GM23248 (cell line): ENCODE measurements at regions not wholly inside any gene's neighbourhood (a gene's known extent, or its start where the extent isn't known, plus 50 kb on each side); places are given as distances from the start of the nearest gene placed in this dataset.

ENCODE experiments used
- EZH2 ChIP-seq: fragments of 200-600 bp; sonication (generic); IDR thresholded peaks from 2 replicates; pipeline ENCODE4 v1.6.1; 2018; ENCODE audit warnings: antibody characterized with exemption, mild to moderate bottlenecking; ENCODE audit not compliant: insufficient read depth, poor library complexity, severe bottlenecking
- EZH2phosphoT487 ChIP-seq: fragments of 200-600 bp; sonication (generic); IDR thresholded peaks from 2 replicates; pipeline ENCODE4 v1.6.1; 2018; ENCODE audit warnings: antibody characterized with exemption, moderate library complexity, mild to moderate bottlenecking, low read depth; ENCODE audit not compliant: insufficient read depth

- TF ChIP-seq EZH2phosphoT487 (no peak), EZH2 (no peak)
Observed at GRCh38 chr1:185537596-185537995, 196.6 kb upstream of the HMCN1 start.
